Activated CD4-positive, alpha-beta T cell treated with anti-CD3 and anti-CD28 coated beads, Interleukin-2, amount 10 ng/mL, durations not matched to agents 24 days and 14 days (primary cell): ENCODE measurements at regions not wholly inside any gene's neighbourhood (a gene's known extent, or its start where the extent isn't known, plus 50 kb on each side); places are given as distances from the start of the nearest gene placed in this dataset.

Experiments used
- DNase-seq: peaks from one replicate; pipeline ENCODE4 v3.0.0; 2022
- H3K27ac Mint-ChIP-seq: one replicate; pipeline ENCODE4 v1.8.0; 2022; ENCODE audit warnings: mild to moderate bottlenecking, mixed read lengths
- H3K27me3 Mint-ChIP-seq: one replicate; pipeline ENCODE4 v1.8.0; 2022; ENCODE audit warnings: mixed read lengths
- H3K36me3 Mint-ChIP-seq: one replicate; pipeline ENCODE4 v1.8.0; 2022; ENCODE audit warnings: low read depth, mild to moderate bottlenecking, mixed read lengths
- H3K4me1 Mint-ChIP-seq: one replicate; pipeline ENCODE4 v1.8.0; 2021; ENCODE audit warnings: mixed read lengths
- H3K4me3 Mint-ChIP-seq: one replicate; pipeline ENCODE4 v1.8.0; 2022; ENCODE audit warnings: mild to moderate bottlenecking, moderate library complexity, mixed read lengths
- H3K9me3 Mint-ChIP-seq: one replicate; pipeline ENCODE4 v1.8.0; 2021; ENCODE audit warnings: mixed read lengths
- intact Hi-C: fragments of 100-400 bp; cut with micrococcal nuclease; formaldehyde crosslinking; loops from one replicate; pipeline ENCODE4 v1.15.1; 2023

- Mint-ChIP-seq H3K27me3 (no peaks in the 10 kb centered on the region), H3K9me3 (no peaks in the 10 kb centered on the region), H3K27ac (no peak overlapping the region), H3K4me1 (no peaks in the 10 kb centered on the region), H3K36me3 (no peaks in the 10 kb centered on the region), H3K4me3 (no peak overlapping the region)
- DNase-seq = no peak
- intact Hi-C loops = no loop called here
These were observed 135.8 kb upstream of the GPC1 start for GRCh38 chr2:240299710-240300068.

- DNase-seq = no peak
- Mint-ChIP-seq H3K27me3 (no peaks in the 10 kb centered on the region), H3K4me3 (no peak overlapping the region)
These were observed 135.1 kb upstream of the GPC1 start for GRCh38 chr2:240300261-240300821.

GRCh38 chr2:240300840-240301239, 134.6 kb upstream of the GPC1 start:
- intact Hi-C loops = no loop called here
- no peaks in the 10 kb centered on the region for H3K4me1 Mint-ChIP-seq
- H3K9me3 Mint-ChIP-seq = no peaks in the 10 kb centered on the region
- no peak for DNase-seq
- no peaks in the 10 kb centered on the region for H3K27me3 Mint-ChIP-seq
- no peak overlapping the region for H3K4me3 Mint-ChIP-seq
- H3K36me3 Mint-ChIP-seq = no peaks in the 10 kb centered on the region
- no peak overlapping the region for H3K27ac Mint-ChIP-seq

More at GRCh38 chr2:240300261-240300821, 135.1 kb upstream of the GPC1 start:
- intact Hi-C loops = no loop called here
- H3K9me3 Mint-ChIP-seq = no peaks in the 10 kb centered on the region
- H3K36me3 Mint-ChIP-seq = no peaks in the 10 kb centered on the region
- H3K4me1 Mint-ChIP-seq = no peaks in the 10 kb centered on the region
- no peak overlapping the region for H3K27ac Mint-ChIP-seq

GRCh38 chr2:240301256-240301795, 134.1 kb upstream of the GPC1 start:
- Mint-ChIP-seq H3K36me3 (no peaks in the 10 kb centered on the region), H3K27me3 (no peaks in the 10 kb centered on the region), H3K4me3 (no peak overlapping the region), H3K4me1 (no peaks in the 10 kb centered on the region), H3K27ac (no peak overlapping the region), H3K9me3 (no peaks in the 10 kb centered on the region)
- no peak for DNase-seq
- intact Hi-C loops = no loop called here

GRCh38 chr2:240302041-240302440, 133.4 kb upstream of the GPC1 start:
- Mint-ChIP-seq H3K27me3 (no peaks in the 10 kb centered on the region), H3K36me3 (no peaks in the 10 kb centered on the region), H3K9me3 (no peaks in the 10 kb centered on the region), H3K4me3 (no peak overlapping the region), H3K27ac (no peak overlapping the region), H3K4me1 (no peaks in the 10 kb centered on the region)
- no peak for DNase-seq
- intact Hi-C loops = no loop called here

- Mint-ChIP-seq H3K4me3 (no peak overlapping the region), H3K4me1 (no peaks in the 10 kb centered on the region), H3K36me3 (no peaks in the 10 kb centered on the region), H3K9me3 (no peaks in the 10 kb centered on the region), H3K27ac (no peak overlapping the region), H3K27me3 (no peaks in the 10 kb centered on the region)
- intact Hi-C loops = no loop called here
- no peak for DNase-seq
These were observed 132.4 kb upstream of the GPC1 start for GRCh38 chr2:240302933-240303595.

- no peaks in the 10 kb centered on the region for H3K27me3 Mint-ChIP-seq
- no peaks in the 10 kb centered on the region for H3K36me3 Mint-ChIP-seq
- intact Hi-C loops = no loop called here
- no peak for DNase-seq
- H3K9me3 Mint-ChIP-seq = no peaks in the 10 kb centered on the region
- no peak overlapping the region for H3K4me3 Mint-ChIP-seq
- H3K4me1 Mint-ChIP-seq = no peaks in the 10 kb centered on the region
- H3K27ac Mint-ChIP-seq = no peak overlapping the region
These were observed 131.3 kb upstream of the GPC1 start for GRCh38 chr2:240303896-240304745.

- Mint-ChIP-seq H3K4me1 (no peaks in the 10 kb centered on the region), H3K27me3 (no peaks in the 10 kb centered on the region), H3K27ac (no peak overlapping the region), H3K9me3 (no peaks in the 10 kb centered on the region), H3K36me3 (no peaks in the 10 kb centered on the region), H3K4me3 (no peak overlapping the region)
- intact Hi-C loops = no loop called here
- no peak for DNase-seq
These were observed 130.7 kb upstream of the GPC1 start for GRCh38 chr2:240304746-240305161.

GRCh38 chr2:240305369-240305962, 130.0 kb upstream of the GPC1 start:
- H3K4me3 Mint-ChIP-seq = no peak overlapping the region
- intact Hi-C loops = no loop called here
- no peak for DNase-seq
- no peaks in the 10 kb centered on the region for H3K4me1 Mint-ChIP-seq
- H3K36me3 Mint-ChIP-seq = no peaks in the 10 kb centered on the region
- no peaks in the 10 kb centered on the region for H3K9me3 Mint-ChIP-seq
- H3K27me3 Mint-ChIP-seq = no peaks in the 10 kb centered on the region
- H3K27ac Mint-ChIP-seq = no peak overlapping the region

GRCh38 chr2:240306185-240306584, 129.3 kb upstream of the GPC1 start:
- Mint-ChIP-seq H3K9me3 (no peaks in the 10 kb centered on the region), H3K4me1 (no peaks in the 10 kb centered on the region), H3K27ac (no peak overlapping the region), H3K36me3 (no peaks in the 10 kb centered on the region), H3K4me3 (no peak overlapping the region), H3K27me3 (no peaks in the 10 kb centered on the region)
- no peak for DNase-seq
- intact Hi-C loops = no loop called here

- no peak overlapping the region for H3K27ac Mint-ChIP-seq
These were observed 127.3 kb upstream of the GPC1 start for GRCh38 chr2:240308111-240308651.

GRCh38 chr2:240309214-240309613, 126.2 kb upstream of the GPC1 start:
- intact Hi-C loops = no loop called here
- Mint-ChIP-seq H3K27ac (no peak overlapping the region), H3K27me3 (no peaks in the 10 kb centered on the region), H3K4me1 (no peaks in the 10 kb centered on the region), H3K4me3 (no peak overlapping the region), H3K36me3 (no peaks in the 10 kb centered on the region), H3K9me3 (no peaks in the 10 kb centered on the region)
- DNase-seq = no peak

More at GRCh38 chr2:240308111-240308651, 127.3 kb upstream of the GPC1 start:
- no peaks in the 10 kb centered on the region for H3K27me3 Mint-ChIP-seq
- no peaks in the 10 kb centered on the region for H3K9me3 Mint-ChIP-seq
- no peak overlapping the region for H3K4me3 Mint-ChIP-seq
- no peaks in the 10 kb centered on the region for H3K4me1 Mint-ChIP-seq
- no peaks in the 10 kb centered on the region for H3K36me3 Mint-ChIP-seq
- DNase-seq = no peak
- intact Hi-C loops = no loop called here

GRCh38 chr2:240310201-240310600, 125.3 kb upstream of the GPC1 start:
- DNase-seq = no peak
- Mint-ChIP-seq H3K4me1 (no peaks in the 10 kb centered on the region), H3K4me3 (no peak overlapping the region), H3K27ac (no peak overlapping the region), H3K36me3 (no peaks in the 10 kb centered on the region), H3K9me3 (no peaks in the 10 kb centered on the region), H3K27me3 (peaks cover 3% of the 10 kb centered on the region)
- intact Hi-C loops = no loop called here

- H3K4me3 Mint-ChIP-seq = no peak overlapping the region
- intact Hi-C loops = no loop called here
These were observed 124.8 kb upstream of the GPC1 start for GRCh38 chr2:240310645-240311044.

More at GRCh38 chr2:240310645-240311044, 124.8 kb upstream of the GPC1 start:
- Mint-ChIP-seq H3K27ac (no peak overlapping the region), H3K9me3 (no peaks in the 10 kb centered on the region), H3K27me3 (peaks cover 3% of the 10 kb centered on the region), H3K4me1 (no peaks in the 10 kb centered on the region), H3K36me3 (no peaks in the 10 kb centered on the region)
- DNase-seq = no peak
